GM12892 (cell line): ENCODE measurements at regions not wholly inside any gene's neighbourhood (a gene's known extent, or its start where the extent isn't known, plus 50 kb on each side); places are given as distances from the start of the nearest gene placed in this dataset.
"Not testable (repeated sequence)": the region's sequence is repeated elsewhere in the genome, so short reads cannot be mapped to it uniquely, and the experiment has no call there.

Experiments used
- DNase-seq: peaks from one replicate; pipeline ENCODE4 v3.0.0; 2011; ENCODE audit not compliant: insufficient read length
- FAIRE-seq: peaks from 2 replicates; lab custom pipeline; 2011; peaks lifted over from hg19 to GRCh38; lab: Jason Lieb, UNC
- POLR2A ChIP-seq: IDR thresholded peaks from 2 replicates; pipeline ENCODE4 v1.6.1; 2011; ENCODE audit warnings: low read depth, low read length, control low read depth
- POLR2AphosphoS5 ChIP-seq: IDR thresholded peaks from 2 replicates; pipeline ENCODE4 v1.6.1; 2011; ENCODE audit warnings: low read depth, low read length, control low read depth
- TAF1 ChIP-seq: IDR thresholded peaks from 2 replicates; pipeline ENCODE4 v1.6.1; 2011; ENCODE audit warnings: low read depth, mild to moderate bottlenecking, control low read depth, low read length, borderline replicate concordance

DNA sequence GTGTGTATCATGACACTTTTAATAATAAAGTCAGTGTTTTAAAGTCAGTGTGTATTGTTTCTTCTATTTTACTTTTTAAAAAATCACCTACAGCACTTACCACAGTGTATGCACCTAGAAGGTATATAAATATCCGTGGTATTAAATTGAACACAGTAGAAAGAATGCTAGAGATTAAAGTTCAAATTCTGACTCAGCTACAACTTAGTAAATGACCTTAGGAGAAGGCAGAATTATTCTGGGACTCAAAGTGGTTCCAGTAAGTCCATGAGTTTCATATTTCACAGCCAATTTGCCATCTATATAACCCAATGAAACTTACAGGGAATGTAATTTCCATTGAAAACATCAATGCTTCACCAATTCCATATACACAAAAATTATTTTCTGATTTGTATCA, 52.7 kb upstream of the MAP4 start:
- no peak for DNase-seq
- TF ChIP-seq POLR2AphosphoS5 (no peak), TAF1 (no peak), POLR2A (no peak)
- FAIRE-seq = no peak

DNA sequence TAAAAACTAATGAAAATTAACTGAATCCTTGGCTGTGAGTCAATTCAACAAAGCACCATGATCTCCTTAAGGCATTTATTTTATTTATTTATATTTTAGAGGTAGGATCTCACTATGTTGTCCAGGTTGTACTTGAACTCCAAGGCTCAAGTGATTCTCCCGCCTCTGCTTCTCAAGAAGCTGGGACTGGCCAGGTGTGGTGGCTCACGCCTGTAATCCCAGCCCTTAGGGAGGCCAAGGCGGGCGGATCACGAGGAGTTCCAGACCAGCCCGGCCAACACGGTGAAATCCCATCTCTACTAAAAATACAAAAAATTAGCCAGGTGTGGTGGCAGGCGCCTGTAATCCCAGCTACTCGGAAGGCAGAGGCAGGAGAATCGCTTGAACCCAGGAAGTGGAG, 52.1 kb upstream of the MAP4 start:
- FAIRE-seq = not testable (repeated sequence)

DNA sequence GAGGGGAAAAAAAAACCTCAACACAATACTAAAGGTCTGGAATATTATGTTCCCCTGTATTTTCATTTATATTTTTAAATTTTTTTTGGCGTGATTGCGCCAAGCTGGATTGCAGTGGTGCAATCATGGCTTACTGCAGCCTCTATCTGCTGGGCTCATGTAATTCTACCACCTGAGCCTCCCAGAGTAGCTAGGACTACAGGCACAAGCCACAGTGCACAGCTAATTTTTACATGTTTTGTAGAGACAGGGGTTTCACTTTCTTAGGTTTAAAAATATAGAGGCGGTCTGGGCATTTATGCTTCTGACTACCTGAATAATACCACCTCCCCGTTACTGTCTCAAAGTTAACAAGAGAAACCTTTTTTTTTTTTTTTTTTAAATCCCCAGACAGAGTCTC, 51.1 kb upstream of the MAP4 start:
- no peak for DNase-seq
- TF ChIP-seq TAF1 = no peak
- no peak for TF ChIP-seq POLR2A
- TF ChIP-seq POLR2AphosphoS5 = no peak
- no peak for FAIRE-seq

More for the DNA sequence above, 52.1 kb upstream of the MAP4 start:
- DNase-seq = not testable (repeated sequence)
